Calu3 (cell line): ENCODE measurements at regions not wholly inside any gene's neighbourhood (a gene's known extent, or its start where the extent isn't known, plus 50 kb on each side); places are given as distances from the start of the nearest gene placed in this dataset.

Experiments
- BruUV-seq: library from RNA; stranded (reverse); fragments of 400-500 nt; replicated peaks from 2 replicates; lab custom pipeline; 2021; lab: Mats Ljungman, UMichigan
- CTCF ChIA-PET: fragments of 300-600 bp; sonication (Branson Sonifier 250); formaldehyde crosslinking; loops from one replicate; lab custom pipeline; 2022; ENCODE audit warnings: antibody characterized with exemption; lab: Charles Lee
- DNase-seq: peaks from one replicate; pipeline ENCODE4 v3.0.0; 2022
- H3K27ac Mint-ChIP-seq: one replicate; pipeline ENCODE4 v1.8.0; 2022; ENCODE audit warnings: mixed read lengths; ENCODE audit not compliant: unreplicated experiment
- H3K27me3 Mint-ChIP-seq: one replicate; pipeline ENCODE4 v1.8.0; 2022; ENCODE audit warnings: mixed read lengths; ENCODE audit not compliant: unreplicated experiment
- H3K36me3 Mint-ChIP-seq: one replicate; pipeline ENCODE4 v1.8.0; 2022; ENCODE audit warnings: mild to moderate bottlenecking, moderate library complexity, mixed read lengths; ENCODE audit not compliant: insufficient read depth, unreplicated experiment
- H3K4me1 Mint-ChIP-seq: one replicate; pipeline ENCODE4 v1.8.0; 2022; ENCODE audit warnings: mild to moderate bottlenecking, low read depth, mixed read lengths; ENCODE audit not compliant: unreplicated experiment
- H3K4me3 Mint-ChIP-seq: one replicate; pipeline ENCODE4 v1.8.0; 2022; ENCODE audit warnings: mild to moderate bottlenecking, low read depth, moderate library complexity, mixed read lengths; ENCODE audit not compliant: unreplicated experiment
- H3K9me3 Mint-ChIP-seq: one replicate; pipeline ENCODE4 v1.8.0; 2022; ENCODE audit warnings: low read depth, mixed read lengths; ENCODE audit not compliant: unreplicated experiment
- intact Hi-C: fragments of 100-400 bp; cut with micrococcal nuclease; formaldehyde crosslinking; loops from one replicate; pipeline ENCODE4 v1.10.0; 2022; ENCODE audit not compliant: unreplicated experiment
- TF ChIP-seq, protein P1 (sequence below): fragments of 200-600 bp; IDR thresholded peaks from one replicate; pipeline ENCODE4 v1.8.0; 2022; ENCODE audit warnings: antibody characterized with exemption; ENCODE audit not compliant: unreplicated experiment

DNA sequence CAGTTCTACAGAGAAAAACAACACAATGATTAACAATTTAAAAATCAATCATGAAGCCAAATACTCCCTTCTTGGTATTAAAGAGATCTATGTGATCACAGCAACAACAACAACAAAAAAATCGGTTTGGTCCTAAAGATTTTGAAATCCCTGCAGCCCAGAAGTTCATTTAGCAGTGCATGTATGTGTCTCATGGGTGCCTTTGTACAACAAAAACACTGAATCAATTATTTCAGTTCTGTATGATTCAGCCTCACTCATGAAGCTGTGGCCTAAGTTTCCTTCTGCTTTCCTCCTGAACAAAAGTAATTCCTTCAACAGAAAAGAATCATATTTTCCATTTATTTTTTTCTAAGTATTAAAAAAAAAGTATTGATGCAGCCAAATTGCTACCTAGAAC lies 393.4 kb upstream of the NDST3 start:
- TF ChIP-seq, protein P1, sequence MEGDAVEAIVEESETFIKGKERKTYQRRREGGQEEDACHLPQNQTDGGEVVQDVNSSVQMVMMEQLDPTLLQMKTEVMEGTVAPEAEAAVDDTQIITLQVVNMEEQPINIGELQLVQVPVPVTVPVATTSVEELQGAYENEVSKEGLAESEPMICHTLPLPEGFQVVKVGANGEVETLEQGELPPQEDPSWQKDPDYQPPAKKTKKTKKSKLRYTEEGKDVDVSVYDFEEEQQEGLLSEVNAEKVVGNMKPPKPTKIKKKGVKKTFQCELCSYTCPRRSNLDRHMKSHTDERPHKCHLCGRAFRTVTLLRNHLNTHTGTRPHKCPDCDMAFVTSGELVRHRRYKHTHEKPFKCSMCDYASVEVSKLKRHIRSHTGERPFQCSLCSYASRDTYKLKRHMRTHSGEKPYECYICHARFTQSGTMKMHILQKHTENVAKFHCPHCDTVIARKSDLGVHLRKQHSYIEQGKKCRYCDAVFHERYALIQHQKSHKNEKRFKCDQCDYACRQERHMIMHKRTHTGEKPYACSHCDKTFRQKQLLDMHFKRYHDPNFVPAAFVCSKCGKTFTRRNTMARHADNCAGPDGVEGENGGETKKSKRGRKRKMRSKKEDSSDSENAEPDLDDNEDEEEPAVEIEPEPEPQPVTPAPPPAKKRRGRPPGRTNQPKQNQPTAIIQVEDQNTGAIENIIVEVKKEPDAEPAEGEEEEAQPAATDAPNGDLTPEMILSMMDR = no peak
- CTCF ChIA-PET = no interaction called here
- no peak for DNase-seq
- intact Hi-C loops = no loop called here
- H3K9me3 Mint-ChIP-seq = no peaks in the 10 kb centered on the region
- no TSS peak for BruUV-seq
- H3K27me3 Mint-ChIP-seq = no peaks in the 10 kb centered on the region
- H3K36me3 Mint-ChIP-seq = no peaks in the 10 kb centered on the region
- H3K4me1 Mint-ChIP-seq = no peaks in the 10 kb centered on the region
- no peak overlapping the region for H3K27ac Mint-ChIP-seq
- no peak overlapping the region for H3K4me3 Mint-ChIP-seq

GRCh38 chr4:117641519-117641918 lies 392.8 kb upstream of the NDST3 start:
- H3K27ac Mint-ChIP-seq = no peak overlapping the region
- BruUV-seq = no TSS peak
- TF ChIP-seq, protein P1 = no peak
- no peaks in the 10 kb centered on the region for H3K9me3 Mint-ChIP-seq
- no peak overlapping the region for H3K4me3 Mint-ChIP-seq
- no peaks in the 10 kb centered on the region for H3K27me3 Mint-ChIP-seq
- no peaks in the 10 kb centered on the region for H3K4me1 Mint-ChIP-seq
- CTCF ChIA-PET = no interaction called here
- H3K36me3 Mint-ChIP-seq = no peaks in the 10 kb centered on the region
- no peak for DNase-seq
- intact Hi-C loops = no loop called here

- H3K9me3 Mint-ChIP-seq = peaks cover 3% of the 10 kb centered on the region
These were observed 380.2 kb upstream of the NDST3 start for GRCh38 chr4:117654079-117654478.

GRCh38 chr4:117660668-117661067 lies 373.6 kb upstream of the NDST3 start:
- CTCF ChIA-PET = no interaction called here
- H3K4me1 Mint-ChIP-seq = no peaks in the 10 kb centered on the region
- intact Hi-C loops = no loop called here

More at GRCh38 chr4:117654079-117654478, 380.2 kb upstream of the NDST3 start:
- Mint-ChIP-seq H3K27ac (no peak overlapping the region), H3K4me1 (no peaks in the 10 kb centered on the region), H3K27me3 (no peaks in the 10 kb centered on the region), H3K36me3 (no peaks in the 10 kb centered on the region), H3K4me3 (no peak overlapping the region)
- CTCF ChIA-PET = no interaction called here
- TF ChIP-seq, protein P1 = no peak
- no peak for DNase-seq
- intact Hi-C loops = no loop called here
- BruUV-seq = no TSS peak

More at GRCh38 chr4:117660668-117661067, 373.6 kb upstream of the NDST3 start:
- Mint-ChIP-seq H3K27ac (peak overlapping the region; percentile 54), H3K9me3 (peaks cover 3% of the 10 kb centered on the region), H3K4me3 (no peak overlapping the region), H3K27me3 (no peaks in the 10 kb centered on the region), H3K36me3 (no peaks in the 10 kb centered on the region)
- no peak for DNase-seq
- no TSS peak for BruUV-seq
- TF ChIP-seq, protein P1 = no peak
